GM21381 (cell line): ENCODE measurements at regions not wholly inside any gene's neighbourhood (a gene's known extent, or its start where the extent isn't known, plus 50 kb on each side); places are given as distances from the start of the nearest gene placed in this dataset.

Experiments
- ATAC-seq: cut with Tn5 transposase; IDR thresholded peaks from one replicate; pipeline ENCODE4 v1.9.1; 2021; ENCODE audit warnings: mild to moderate bottlenecking, moderate library complexity; ENCODE audit not compliant: unreplicated experiment

DNA sequence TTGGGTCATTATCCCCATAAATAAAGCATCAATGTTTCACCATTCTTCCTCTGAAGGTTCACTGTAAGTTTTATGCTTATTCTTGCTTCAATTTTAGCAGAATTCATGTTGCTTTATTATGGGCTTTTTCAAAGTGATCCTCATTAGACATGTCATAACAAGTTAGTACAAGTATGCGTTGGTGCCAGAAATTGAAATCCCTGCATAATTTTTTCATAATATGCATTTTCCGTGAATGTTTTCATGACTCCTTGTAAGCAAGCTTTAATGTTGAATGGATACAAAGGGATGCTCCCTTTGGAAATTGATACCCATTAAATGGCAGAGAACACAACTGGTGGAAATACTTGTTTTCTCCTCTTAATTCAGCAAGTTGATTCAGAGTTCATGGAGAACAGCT, 179.7 kb downstream of the ST6GAL2 start:
- ATAC-seq = no peak

DNA sequence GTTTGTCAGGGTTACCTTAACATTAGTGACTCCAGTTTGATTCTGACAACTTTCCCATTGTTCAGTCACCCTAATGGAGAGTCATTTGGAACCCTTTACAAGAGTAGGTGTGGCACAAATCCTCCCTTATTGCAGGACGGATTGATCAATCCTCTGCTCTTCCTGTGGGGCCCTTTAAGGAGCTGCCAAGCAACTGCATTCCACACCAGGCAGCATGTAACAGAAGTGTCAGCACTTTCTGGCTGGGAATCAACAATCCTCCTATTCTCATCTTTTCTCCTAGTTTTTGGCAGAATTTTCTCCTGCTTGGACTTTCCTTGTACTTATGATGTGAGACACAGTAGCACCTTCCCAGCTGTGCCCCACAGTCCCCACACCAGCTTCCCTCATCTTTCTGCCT, 177.8 kb downstream of the ST6GAL2 start:
- ATAC-seq = no peak

DNA sequence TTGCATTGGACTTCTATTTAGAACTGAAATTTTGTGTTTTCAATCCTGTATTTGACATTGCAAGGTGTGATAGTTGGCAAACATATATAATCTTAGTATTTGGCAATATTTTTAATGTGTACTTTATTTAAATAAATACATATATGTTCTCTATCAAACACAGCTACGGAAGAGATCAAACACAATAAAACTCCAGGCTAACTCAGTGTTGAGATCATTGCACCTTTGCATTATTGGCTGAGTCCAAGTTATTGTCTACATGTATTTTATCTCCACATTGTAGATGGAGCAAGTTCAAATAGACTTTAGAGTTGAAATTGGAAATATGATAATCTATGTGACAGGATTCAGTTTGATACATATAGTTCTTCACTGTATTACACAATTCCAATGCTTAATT, 176.7 kb downstream of the ST6GAL2 start:
- ATAC-seq = no peak

DNA sequence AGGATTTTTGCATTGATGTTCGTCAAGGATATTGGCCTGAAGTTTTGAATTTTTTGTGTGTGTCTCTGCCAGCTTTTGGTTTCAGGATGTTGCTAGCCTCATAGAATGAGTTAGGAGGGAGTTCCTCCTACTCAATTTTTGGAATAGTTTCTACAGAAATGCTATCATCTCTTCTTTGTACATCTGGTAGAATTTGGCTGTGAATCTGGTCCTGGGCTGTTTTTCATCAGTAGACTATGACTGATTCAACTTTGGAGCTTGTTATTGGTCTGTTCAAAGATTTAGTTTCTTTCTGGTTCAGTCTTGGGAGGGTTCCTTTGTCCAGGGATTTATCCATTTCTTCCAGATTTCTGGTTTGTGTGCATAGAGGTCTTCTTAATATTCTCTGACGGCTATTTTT, 166.7 kb downstream of the ST6GAL2 start:
- ATAC-seq = no peak

- no peak for ATAC-seq
Measured at GRCh38 chr2:106720026-106720425, 165.9 kb downstream of the ST6GAL2 start.

GRCh38 chr2:106724301-106724794, 161.6 kb downstream of the ST6GAL2 start:
- no peak for ATAC-seq

- ATAC-seq = no peak
Measured at GRCh38 chr2:106734165-106734564, 151.8 kb downstream of the ST6GAL2 start.

DNA sequence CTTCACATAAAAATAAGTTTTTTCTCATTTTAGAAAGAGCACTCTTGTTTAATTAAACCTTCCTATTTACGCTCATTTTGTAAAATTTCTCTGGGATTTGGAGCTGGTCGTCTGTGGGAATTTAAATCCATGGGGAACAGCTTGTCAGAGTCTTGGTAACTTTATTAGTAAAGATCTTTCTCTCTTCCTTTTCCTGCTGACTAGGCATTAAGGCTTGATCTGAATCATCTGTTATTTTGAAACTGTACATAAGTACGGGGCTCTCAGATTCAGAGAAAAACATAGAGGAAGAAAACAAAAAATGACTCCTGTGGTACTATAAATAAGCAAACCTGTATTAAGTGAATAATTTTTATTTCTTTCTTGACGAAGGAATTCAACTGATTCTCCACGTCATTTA, 150.2 kb downstream of the ST6GAL2 start:
- no peak for ATAC-seq

- no peak for ATAC-seq
Measured at GRCh38 chr2:106736221-106736620, 149.7 kb downstream of the ST6GAL2 start.

DNA sequence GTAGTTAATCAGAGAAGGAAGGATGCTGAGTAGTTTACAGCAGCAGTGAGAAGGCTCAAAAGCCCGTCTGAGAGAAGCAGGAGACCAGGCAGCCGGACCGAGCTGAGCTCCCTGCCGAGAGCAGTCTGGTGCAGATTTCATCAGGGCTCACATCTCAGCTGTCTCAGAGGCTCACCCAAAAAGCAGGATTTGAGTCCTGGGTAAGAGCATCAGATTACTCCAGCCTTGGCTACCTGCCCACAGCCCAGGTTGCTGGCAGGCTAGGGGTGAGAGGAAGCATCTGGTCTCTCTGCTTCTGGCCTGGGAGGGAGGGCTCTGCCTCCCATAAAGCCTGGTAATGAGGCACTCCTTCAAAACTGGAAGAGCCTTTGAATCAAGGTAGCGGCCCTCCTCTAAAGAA, 140.5 kb downstream of the ST6GAL2 start:
- no peak for ATAC-seq

DNA sequence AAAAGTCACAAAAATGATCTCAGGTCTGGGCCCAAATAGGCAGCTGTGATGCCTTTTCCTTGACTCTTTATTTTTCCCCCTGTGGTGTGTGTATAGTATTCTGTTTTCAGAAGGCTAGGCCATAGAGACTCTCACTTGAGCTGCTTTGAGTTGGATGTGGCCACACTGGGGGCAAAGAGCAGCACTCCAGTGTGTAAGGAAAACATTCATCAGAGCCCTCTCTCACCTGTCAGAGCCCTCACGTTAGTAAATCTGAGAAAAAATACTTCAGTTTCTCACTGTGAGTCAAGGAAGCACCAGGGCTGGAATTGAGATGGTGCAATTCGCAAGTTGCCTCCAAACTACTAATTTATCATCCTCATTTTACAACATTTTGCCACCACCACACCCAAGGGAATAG, 136.1 kb downstream of the ST6GAL2 start:
- ATAC-seq = no peak
